Neural cell (in vitro differentiated cells): ENCODE measurements at regions not wholly inside any gene's neighbourhood (a gene's known extent, or its start where the extent isn't known, plus 50 kb on each side); places are given as distances from the start of the nearest gene placed in this dataset.

ENCODE experiments used
- CTCF ChIP-seq: fragments of 450-650 bp; IDR thresholded peaks from 2 replicates; pipeline ENCODE4 v1.5.1; 2014; ENCODE audit warnings: antibody characterized with exemption, mild to moderate bottlenecking, moderate library complexity; ENCODE audit not compliant: poor library complexity, severe bottlenecking
- EP300 ChIP-seq: fragments of 450-650 bp; conservative IDR thresholded peaks from 2 replicates; pipeline ENCODE4 v1.6.1; 2014; ENCODE audit warnings: antibody characterized with exemption, mild to moderate bottlenecking, moderate library complexity; ENCODE audit not compliant: poor library complexity, severe bottlenecking
- EZH2 ChIP-seq: fragments of 200-600, 300-800 bp; shearing (Covaris generic), sonication (generic); IDR thresholded peaks from 2 replicates; pipeline ENCODE4 v1.6.1; 2014; ENCODE audit warnings: antibody characterized with exemption, low read length, borderline replicate concordance, mild to moderate bottlenecking; ENCODE audit not compliant: insufficient read depth, poor library complexity, severe bottlenecking
- MXI1 ChIP-seq: fragments of 450-650 bp; conservative IDR thresholded peaks from 2 replicates; pipeline ENCODE4 v1.6.1; 2014; ENCODE audit warnings: antibody characterized with exemption, mild to moderate bottlenecking; ENCODE audit not compliant: poor library complexity, severe bottlenecking
- POLR2AphosphoS5 ChIP-seq: IDR thresholded peaks from 2 replicates; pipeline ENCODE4 v1.6.1; 2012
- RAD21 ChIP-seq: fragments of 450-650 bp; conservative IDR thresholded peaks from 2 replicates; pipeline ENCODE4 v1.6.1; 2014; ENCODE audit warnings: antibody characterized with exemption, mild to moderate bottlenecking, moderate library complexity
- REST ChIP-seq: IDR thresholded peaks from 2 replicates; pipeline ENCODE4 v1.6.1; 2012; ENCODE audit warnings: borderline replicate concordance
- SMC3 ChIP-seq: fragments of 450-650 bp; conservative IDR thresholded peaks from 2 replicates; pipeline ENCODE4 v1.6.1; 2014; ENCODE audit warnings: antibody characterized with exemption, mild to moderate bottlenecking, moderate library complexity; ENCODE audit not compliant: poor library complexity
- TAF1 ChIP-seq: IDR thresholded peaks from 2 replicates; pipeline ENCODE4 v1.6.1; 2012; ENCODE audit warnings: low read depth

- TF ChIP-seq CTCF (no peak), REST (no peak), TAF1 (no peak), EP300 (no peak), EZH2 (no peak), POLR2AphosphoS5 (no peak), MXI1 (no peak), RAD21 (no peak), SMC3 (no peak)
These were observed 327.6 kb upstream of the CLEC14A start for GRCh38 chr14:38583471-38583870.
